ENCODE measurements at regions not wholly inside any gene's neighbourhood (a gene's known extent, or its start where the extent isn't known, plus 50 kb on each side); places are given as distances from the start of the nearest gene placed in this dataset.

DNA sequence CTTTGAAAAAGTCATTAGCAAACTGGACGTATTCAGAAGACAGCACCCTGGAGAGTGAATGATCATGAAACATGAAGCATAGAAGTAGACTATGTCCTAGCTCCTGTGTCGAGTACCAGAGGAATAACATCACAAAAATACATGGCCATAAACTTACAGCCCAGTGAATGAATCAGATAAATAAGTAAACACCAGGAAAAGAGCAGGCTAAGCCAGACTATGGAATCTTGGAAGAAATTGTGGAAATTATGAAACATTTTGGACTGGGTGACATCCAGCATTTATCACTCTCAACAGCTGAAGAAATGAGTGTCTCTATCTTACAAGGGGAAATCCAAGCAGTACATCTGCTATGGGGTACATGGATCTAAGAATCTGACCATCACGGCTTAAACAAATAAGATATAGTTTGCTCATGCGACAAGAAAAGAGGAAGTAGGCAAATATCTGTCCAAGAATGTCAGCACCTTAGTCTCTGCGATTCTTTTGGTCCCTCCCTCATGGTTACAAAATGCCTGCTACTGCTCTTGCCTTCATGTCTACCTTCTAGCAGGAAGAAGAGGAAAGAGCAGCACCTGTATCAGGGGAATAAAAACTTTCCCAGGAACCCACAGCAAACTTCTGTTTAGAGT is 481.5 kb downstream of the BCOR start:
- no peak for DNase-seq

DNA sequence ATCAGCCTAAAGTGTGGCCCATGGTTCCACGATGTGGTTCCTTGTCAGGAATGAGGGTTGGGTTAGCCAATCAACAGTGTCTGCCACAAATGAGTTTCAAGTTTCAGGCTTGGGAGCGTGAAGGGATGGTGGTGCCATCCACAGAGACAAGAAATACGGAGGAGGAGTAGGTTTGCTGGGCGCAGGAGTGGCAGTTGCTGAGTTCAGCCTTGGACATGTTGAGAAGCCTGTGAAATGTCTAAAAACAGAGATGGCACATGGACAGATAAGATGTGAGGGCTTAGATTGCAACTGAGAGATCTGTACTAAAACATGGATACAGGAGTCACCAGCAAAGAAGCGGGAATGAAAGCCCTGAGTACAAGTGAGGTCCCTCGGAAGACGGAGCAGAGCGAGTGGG is 481.0 kb downstream of the BCOR start:
- no peak for DNase-seq

DNA sequence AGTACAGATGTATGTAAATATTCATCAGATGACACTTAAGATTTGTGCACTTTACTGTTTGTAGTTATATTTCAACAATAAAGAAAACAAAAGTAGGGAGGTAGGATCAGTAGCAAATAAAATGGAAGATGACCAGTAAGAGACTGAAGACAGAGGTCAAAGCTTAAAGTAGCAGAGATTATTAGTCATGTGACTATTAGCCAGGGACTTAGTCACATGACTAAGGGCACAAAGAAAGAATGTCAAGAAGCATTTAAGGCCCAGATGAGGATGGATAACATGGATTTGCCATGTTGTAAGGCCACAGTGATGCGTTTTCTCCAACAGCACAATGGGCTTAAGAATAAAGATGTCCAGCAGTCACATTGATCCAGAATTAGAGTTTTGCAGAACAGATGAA is 479.6 kb downstream of the BCOR start:
- DNase-seq = no peak

DNA sequence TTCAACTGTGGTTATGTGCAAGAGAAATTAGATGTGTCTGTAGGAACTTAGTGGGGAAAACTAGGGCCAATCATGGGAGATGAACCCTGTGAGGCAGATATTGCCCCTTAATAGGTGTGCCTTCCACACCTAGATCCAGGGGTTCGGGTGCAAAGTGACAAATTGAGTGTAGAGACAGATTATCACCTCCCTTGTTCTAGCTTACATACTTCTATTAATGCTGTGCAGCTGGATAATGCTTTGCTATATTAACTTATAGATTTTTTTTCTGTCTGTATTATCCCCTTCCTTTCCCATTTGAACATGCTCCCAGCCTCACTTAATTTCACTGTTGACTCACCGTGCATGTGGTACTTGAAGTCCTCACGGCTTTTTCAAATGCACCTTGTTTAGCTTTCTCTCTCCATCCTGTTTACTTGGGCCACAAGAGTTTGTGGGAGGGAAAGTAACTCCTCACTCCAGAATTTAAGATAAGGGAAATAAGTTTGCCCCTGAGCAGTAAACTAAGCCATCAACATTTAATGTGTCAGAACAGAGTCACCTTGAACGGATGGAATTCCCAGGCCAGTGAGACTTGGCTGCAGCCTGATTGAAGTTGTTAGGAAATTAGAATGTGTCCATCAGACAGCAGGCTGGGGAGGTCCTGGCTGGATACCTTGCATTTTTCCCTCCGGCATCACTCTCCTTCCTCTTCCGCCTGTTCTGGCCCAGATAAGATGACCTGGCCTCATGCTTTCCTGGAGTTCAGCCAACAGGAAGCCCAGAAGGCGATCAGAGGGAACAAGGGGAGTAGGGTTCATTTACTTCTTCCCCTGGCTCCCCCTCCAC is 478.4 kb downstream of the BCOR start:
- peak; percentile 66 for DNase-seq

DNA sequence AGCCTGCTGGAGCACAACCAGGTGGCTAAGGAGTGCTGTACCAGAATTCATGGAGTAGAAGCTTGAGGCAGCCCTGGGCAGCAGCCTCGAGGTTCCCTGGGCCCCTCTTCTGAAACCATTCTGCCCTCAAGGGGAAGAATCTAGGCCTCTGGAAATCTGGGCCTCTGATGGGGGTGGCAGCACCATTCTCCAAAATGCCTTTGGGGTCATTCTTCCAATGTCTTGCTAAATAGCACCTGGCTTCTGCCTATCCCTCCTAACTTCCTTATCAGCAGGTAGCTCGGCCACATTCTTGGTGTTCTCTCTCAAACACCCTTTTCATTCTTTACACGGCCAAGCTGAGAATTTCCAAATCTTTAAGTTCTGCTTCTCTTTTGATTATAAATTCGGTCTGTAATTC is 473.6 kb downstream of the BCOR start:
- DNase-seq = no peak

DNA sequence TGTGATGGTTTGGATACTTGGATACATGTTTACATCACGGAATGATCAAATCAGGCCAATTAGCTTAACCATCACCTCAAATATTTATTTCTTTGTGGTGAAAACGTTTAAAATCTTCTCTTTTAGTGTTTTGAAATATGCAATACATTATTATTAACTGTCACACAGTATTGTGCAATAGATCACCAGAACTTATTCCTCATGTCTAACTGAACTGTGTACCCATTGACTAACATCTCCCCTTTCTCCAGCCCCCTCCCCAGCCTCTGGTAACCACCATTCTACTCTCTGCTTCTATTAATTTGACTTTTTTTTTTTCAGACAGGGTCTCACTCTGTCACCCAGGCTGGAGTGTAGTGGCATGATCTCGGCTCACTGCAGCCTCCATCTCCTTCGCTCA is 471.9 kb downstream of the BCOR start:
- DNase-seq = no peak

DNA sequence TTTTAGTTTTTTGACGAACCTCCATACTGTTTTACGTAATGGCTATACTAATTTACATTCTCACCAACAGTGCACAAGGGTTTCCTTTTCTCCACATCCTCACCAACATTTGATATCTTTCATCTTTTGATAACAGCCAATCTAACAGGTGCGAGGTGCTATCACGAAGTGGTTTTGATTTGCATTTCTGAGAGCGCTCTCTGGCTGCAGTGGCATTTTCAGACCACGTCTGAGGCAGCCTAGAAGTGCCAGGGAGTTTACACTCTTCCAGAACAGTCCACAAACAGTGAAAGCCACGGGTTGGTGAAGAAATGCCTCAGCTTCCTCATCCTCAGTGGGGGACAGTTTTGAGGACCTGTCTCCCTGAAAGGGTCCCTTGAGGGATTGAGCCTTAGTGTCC is 471.0 kb downstream of the BCOR start:
- no peak for DNase-seq

DNA sequence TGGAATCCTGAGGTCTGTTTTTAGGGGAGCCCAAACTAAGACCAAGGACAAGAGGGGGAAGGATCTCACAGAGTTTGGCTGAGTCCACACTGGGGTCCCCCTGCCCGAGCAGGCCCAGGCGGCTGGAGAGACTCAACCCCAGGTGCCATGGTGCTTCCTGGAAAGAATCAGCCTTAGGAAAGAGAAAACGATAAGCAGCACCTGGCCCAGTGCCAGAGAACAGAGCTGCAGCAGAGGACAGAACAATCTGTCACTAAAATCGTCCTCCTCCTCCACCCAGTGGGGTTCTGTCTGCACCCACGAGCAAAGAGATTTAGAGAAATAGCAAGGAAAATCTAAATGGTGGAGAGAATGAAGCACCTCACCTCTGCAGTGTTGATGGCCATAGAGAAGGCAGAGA is 470.5 kb downstream of the BCOR start:
- no peak for DNase-seq

DNA sequence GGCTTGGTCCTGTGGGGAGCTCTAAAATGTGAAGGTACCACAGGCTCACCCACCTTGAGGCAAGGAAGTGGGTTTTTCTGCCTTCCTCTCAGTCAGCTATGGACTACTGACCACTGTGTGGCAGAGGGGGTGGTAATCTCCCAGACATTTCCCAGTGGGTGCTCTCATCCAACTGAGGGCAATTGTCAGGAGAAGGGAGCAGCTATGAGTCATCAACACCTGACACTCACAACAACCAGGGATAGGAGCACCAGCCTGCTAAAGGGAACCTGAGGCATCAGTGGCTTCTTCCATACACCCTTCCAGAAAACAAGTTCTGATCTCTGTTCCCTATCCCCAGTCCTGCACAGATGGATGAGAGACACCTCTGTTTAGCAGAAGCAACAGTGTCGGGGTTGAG is 468.8 kb downstream of the BCOR start:
- peak; percentile 53 for DNase-seq

DNA sequence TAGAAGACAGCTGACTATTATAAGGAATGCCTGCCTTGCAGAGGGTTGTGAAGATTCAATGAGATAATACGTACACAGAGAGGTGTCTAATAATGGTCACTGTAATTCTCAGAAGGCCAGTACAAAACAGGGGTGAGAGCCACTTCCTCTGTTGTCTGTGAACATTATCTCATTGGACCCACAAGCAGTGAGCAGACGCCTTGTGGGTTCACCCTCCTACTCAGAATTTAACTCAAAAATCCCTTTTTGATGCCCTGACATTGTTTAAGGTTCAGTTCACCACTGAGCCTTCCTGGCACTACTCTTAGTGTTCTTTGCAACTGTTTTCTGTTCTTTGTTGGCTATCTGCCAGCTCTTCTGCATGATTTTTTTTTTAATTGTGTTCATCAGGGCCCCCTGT is 467.4 kb downstream of the BCOR start:
- no peak for DNase-seq

DNA sequence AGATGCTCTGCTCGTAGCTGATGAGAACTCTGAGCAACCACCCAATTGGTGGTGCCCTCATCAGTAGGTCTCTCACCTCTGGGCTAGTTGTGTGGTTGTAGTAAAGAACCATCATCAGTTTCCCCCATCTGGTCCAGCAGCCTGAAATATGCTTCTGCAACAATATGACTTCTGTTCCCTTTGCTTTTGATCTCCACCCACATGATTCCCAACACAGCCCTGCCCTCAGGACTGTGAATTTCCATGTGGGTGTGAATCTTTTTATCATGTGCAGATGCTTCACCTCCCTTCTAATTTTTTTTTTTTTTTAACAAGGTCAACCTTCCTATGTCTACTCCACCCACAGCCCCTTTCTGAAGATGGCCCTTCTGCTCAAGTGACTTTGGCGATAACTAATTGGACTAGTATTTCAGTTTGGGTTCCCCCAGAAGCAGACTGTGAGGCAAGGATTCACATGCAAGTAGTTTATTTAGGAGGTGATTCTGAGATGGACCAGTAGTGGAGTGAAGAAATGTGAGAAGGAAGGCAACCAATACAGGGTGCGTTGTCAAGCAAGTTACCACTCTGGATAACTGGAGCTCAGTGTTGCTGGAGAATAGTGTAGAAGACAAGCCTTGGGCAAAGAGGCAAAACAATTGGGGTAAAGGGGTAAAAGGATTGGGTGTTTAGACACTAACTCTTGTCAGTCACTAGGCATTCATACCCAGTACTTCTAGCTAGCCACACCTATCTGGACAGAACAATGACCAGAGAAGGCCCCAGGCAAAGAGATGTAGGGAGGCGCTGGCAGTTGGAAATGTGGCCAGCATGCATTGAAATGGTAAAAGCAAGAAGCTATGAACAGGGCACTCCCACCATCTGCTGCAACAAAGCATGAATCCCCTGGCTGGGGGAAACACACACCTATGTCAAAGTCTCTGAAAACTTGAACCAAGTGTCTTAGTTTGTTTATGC is 466.2 kb downstream of the BCOR start:
- no peak for DNase-seq

DNA sequence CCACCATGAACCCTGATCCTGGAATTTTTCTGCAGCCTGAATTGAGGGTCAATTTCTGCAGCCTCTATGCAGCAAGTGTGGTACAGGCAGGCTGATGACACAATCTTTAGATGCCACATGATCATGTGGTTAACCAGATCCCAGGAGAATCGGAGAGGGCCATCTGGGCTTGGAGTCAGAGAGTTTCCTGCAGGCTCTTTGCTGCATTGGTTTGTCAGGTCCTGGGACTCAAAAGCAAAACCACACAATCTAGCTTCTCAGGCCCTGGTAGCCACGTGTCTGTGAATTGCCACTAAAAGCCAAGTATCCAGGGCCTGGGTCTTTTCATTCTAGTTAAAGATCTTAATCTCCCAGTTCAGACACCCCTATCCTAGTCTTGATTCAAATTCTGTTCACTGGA is 464.5 kb downstream of the BCOR start:
- no peak for DNase-seq

DNA sequence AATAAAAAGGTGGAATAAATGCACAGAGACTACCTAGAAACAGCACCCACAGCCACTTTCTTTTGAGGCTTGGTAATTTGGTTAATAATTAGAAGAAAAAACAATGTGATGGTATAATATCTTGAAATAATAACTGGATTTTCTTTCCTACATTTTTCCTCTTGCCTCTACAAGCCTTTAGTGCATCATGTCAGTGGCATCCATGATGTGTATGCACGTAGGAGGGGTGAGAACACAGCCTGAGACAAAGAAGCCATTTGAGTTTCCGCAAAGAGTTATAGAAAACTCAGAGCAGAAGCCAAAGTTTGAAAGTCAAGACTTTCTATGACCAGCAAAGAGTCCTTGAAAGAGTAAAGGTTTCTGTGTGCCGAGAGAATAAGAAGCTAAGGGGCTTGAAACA is 461.3 kb downstream of the BCOR start:
- no peak for DNase-seq

DNA sequence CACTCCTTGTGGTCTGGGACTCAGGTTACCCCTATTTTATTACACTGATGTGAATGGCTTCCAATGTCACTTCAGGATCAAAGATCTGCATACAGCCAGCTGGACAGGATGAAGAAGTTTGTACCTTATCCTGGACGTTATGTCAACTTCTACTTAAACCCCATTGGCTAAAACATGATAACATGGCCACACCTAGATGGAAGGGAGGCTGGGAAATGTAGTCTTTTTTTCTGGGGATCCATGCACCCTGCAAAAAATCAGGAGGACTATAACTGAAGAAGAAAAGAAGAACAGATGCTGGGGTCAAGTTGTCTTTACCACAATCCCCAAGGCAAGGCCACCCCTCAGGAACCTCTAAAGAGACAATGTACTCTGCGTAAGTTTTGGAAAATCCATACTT is 459.2 kb downstream of the BCOR start:
- DNase-seq = no peak

DNA sequence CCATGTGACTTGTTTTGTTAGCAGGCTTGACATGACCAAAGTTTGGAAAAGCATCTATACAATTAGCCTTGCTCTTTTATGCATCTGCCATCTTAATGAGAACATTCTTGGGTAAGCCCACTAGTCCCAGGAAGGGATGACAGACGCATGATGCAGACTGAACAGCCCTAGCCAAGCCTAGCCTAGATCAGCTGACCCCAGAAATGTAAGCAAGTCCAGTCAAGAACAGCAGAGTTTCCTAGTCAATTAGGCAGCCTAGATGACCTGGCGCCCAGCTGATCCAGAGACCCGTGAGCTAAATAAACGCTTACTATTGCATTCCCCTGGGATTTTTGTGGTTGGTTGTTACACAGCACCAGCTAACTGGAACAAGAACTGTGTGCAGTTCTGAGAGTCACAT is 457.9 kb downstream of the BCOR start:
- no peak for DNase-seq

DNA sequence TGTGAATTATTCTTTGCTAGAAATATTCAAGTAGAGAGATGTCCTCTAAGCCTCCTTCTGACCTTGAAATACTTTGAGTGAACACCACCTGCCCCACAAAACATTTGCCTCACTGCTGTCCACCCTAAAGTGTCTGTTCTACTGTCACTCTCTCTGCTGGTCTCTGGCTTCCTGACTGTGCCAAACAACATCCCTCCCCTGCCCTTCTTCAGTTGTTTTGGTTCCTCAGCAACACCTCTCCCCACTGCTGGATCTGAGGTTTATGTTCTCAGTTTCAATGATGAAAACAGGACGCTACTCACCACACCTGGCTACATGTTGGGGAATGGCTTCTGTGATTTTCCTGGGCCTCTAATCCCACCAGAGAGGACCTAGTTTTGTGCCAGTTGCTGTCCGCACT is 456.9 kb downstream of the BCOR start:
- DNase-seq = no peak

DNA sequence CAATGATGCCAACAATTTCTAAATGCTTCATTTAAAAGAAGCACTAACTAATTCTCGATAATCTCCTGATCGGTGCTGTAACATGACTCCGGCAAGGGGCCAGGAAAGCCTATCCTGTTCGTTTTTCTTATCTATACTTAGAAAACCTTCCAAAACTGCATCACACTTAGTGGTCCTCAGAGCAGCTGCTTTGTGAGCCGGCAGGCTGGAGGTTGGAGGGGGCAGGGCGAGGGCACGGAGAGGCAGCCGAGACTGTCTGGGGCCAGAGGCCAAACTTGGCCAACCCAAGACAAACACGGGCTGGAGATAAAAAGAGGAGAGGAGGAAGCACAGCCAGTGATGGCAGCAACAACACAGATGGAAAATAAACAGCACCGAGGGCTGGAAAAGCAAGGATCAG is 455.7 kb downstream of the BCOR start:
- DNase-seq = no peak

DNA sequence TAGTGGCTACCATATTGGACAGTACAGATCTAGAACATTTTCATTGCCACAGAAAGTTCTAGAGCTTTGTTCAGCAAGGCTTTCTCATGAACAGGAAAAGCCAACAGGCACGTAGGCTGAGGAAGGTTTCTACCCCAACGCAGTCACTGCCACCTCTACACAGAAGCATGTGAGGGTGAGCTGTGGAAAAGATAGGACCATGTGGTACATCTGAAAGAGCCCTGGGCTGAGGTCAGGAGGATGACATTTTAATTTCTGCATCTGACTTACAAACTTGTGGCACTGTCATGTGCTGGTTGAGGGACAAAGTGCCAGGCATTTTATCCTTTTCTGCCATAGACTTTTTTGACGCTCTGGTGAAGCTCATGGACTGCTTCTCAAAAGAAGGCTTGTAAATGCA is 454.2 kb downstream of the BCOR start:
- no peak for DNase-seq

DNA sequence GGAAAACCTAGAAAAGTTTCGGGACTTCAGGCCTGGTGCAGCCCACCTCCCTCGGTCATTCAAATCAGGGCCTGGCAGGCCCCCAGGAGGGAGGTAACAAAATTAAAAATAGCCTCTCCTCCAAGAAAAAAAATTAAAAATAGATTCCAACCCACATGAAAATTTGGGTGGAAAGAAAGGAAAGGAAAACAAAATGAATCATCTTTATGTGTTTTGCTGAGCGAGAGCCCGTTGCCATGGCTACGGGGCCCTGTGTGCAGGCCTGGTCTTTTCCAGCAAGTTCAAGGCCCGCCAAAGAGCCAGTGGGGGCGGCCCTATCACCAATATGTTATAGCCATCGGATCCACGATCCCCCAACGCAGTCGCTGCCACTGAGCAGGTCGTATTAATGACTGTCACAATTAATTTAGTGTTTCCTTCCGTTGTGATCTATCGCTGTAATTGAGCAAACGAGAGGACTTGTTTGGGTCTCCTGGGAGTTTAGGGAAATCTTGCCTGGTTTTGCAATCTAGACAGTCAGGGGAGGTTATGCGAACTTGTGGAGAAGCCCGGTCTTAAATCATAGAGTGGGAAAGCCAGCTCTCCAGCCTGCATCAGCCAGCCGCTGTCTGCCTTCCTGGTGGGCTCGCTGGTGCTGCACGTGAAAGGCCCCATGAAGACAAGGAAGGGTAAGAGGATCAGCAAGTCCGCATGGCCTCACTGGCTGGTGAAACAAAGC is 452.4 kb downstream of the BCOR start:
- DNase-seq = peak; percentile 50

DNA sequence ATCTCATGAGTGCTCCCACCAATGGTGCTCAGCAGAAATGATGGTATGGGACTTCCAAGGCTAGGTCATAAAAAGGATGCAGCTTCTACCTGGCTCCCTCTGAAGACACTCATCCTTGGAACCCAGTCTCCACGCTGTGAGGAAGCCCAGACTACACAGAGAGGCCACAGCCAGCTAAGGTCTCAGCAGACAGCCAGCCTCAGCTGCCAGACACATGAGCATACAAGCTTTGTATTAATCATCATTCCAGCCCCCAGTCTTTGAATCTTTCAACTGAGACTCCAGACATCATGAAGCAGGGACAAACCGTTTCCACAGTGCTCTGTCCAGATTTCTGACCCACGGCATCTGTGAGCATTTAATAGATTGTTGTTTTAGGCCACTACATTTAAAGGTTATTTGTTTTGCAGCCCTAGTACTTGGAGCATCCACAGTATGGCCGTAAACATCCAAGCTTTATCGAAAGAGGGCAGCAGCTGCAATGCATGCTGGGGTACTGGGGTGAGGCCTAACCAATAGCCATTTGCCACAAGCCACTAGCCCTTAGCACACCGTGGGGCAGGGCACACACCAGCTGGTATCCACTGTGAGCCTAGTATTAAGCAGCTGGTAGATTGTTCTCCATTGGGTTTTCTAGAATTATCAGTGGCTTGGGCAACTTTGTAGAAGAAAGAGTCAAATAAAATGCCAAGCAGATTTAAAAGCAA is 449.1 kb downstream of the BCOR start:
- DNase-seq = no peak

DNA sequence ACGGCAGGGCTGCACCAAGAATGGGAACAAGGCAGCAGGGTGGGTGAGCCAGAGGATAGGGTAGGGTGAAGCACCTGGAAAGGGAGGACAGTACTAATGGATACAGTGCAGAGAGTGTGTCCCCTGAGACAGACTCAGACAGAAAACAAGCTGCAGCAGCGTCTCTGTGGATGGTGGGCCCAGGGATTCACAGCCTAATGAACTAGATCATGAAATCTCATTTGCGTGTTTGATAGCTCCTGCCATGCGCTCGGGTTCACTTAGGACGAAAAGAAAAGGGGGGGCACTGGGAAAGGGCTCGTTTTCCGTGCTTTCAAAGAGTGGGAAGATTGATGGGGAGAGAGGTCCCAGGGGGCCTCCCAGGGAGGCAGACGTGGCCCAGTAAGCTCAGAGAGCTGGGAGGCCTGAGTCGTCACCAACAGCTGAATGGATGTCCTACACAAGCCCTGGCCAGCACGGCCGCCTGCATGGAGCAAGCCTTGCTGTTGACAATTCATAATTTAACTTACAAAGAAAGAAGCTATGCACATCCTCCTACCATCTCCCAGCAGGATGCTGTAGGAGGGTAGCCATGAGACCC is 446.9 kb downstream of the BCOR start:
- DNase-seq = no peak

DNA sequence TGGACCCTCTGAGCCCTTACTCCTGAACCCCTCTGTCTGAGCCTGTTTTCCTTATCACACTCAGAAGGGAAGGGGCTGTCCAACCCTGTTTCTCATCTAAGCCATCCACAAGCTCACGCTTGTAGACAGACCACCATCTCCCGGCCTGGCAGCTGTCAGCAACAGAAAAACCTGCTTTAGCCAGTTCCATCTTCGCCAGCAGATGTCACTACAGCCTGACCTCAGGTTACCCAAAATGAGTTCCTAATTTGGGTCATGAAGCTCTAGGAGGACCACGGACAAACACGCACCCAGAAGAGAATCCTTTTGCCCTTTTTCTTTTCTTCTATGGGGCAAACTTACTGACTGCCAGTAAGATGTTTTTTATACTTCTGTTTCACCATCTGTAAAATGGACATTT is 445.4 kb downstream of the BCOR start:
- peak; percentile 42 for DNase-seq
